Mucosa of descending colon (tissue), 3 donors: ENCODE measurements at regions not wholly inside any gene's neighbourhood (a gene's known extent, or its start where the extent isn't known, plus 50 kb on each side); places are given as distances from the start of the nearest gene placed in this dataset.
"Not testable (repeated sequence)": the region's sequence is repeated elsewhere in the genome, so short reads cannot be mapped to it uniquely, and the experiment has no call there.

Source experiments
- ATAC-seq: fragments of 200-7000 bp; cut with Tn5 transposase; one replicate; pipeline ENCODE4 v1.9.1; 2020; ENCODE audit warnings: mild to moderate bottlenecking, moderate library complexity
- DNase-seq, 3 donors: peaks; one replicate each; pipeline ENCODE4 v3.0.0-alpha.2; 2020
- H3K36me3 ChIP-seq: fragments of 200-600 bp; one replicate; pipeline ENCODE4 v1.8.0; 2021; ENCODE audit warnings: low read depth, mild to moderate bottlenecking
- H3K4me1 ChIP-seq: fragments of 200-600 bp; one replicate; pipeline ENCODE4 v1.8.0; 2021; ENCODE audit warnings: low read depth, mild to moderate bottlenecking
- H3K4me3 ChIP-seq: fragments of 200-600 bp; one replicate; pipeline ENCODE4 v1.8.0; 2021; ENCODE audit warnings: mild to moderate bottlenecking
- H3K9me3 ChIP-seq: fragments of 200-600 bp; one replicate; pipeline ENCODE4 v1.8.0; 2021; ENCODE audit warnings: mild to moderate bottlenecking
- CTCF ChIP-seq: fragments of 200-600 bp; IDR thresholded peaks from one replicate; pipeline ENCODE4 v1.8.0; 2022; ENCODE audit warnings: antibody characterized with exemption, mild to moderate bottlenecking
- intact Hi-C, 2 donors: fragments of 100-400 bp; cut with DNase I in 1 of 2; cut with micrococcal nuclease in 1 of 2; formaldehyde crosslinking; loops; one replicate each; pipeline versions ENCODE4 v1.11.0 to v1.11.1; 2022; cut with DNase I, micrococcal nuclease
- donor health status: DM: no; HTN: no; CAD: no; lungs with moderate emphysema.
- donor health status: DM: no; HTN: no; CAD: no.
- donor health status: DM: no; HTN: yes; CAD: no.

GRCh38 chr10:26931223-26931622 is 70.5 kb upstream of the ABI1 start:
- intact Hi-C loops = no loop called here
- Histone ChIP-seq H3K36me3 (no peaks in the 10 kb centered on the region), H3K4me3 (no peak overlapping the region), H3K9me3 (no peaks in the 10 kb centered on the region), H3K4me1 (no peaks in the 10 kb centered on the region)
- peak; percentile 81 for ATAC-seq
- TF ChIP-seq CTCF = no peak
- peak; percentile 62 to 71 (median 63) for DNase-seq

- intact Hi-C loops, H3K4me3 ChIP-seq: not testable (repeated sequence)
Observed at GRCh38 chr10:26922824-26923223, 62.1 kb upstream of the ABI1 start.

DNA sequence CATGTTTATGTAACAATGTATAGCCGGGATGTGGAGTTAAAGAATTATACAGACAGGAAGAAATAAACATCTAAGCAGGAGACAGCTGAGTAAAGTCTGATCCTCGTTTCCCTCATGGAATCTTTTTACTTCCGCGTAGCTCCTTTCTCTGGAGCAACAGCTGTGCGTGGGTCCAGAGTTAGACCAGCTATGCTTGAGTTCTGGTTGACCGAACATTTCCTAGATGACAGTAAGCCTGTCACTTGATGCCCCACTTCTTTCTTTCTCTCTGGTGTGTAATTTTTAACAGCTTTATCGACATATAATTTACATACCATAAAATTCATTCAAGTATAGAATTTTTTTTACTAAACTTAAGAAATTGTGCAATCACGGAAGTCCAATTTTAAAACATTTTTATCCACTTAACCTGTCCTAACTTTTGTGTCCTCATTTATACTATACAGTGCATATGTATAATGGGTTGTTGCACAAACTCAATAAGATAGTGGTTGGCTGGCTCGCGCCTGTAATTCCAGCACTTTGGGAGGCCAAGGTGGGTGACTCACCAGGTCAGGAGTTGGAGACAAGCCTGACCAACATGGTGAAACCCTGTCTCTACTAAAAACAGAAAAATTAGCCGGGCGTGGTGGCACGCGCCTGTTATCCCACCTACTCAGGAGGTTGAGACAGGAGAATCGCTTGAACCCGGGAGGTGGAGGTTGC is 58.5 kb upstream of the ABI1 start:
- H3K9me3 ChIP-seq, intact Hi-C loops, H3K4me3 ChIP-seq, H3K4me1 ChIP-seq, ATAC-seq, DNase-seq, H3K36me3 ChIP-seq: not testable (repeated sequence)

More at GRCh38 chr10:26922824-26923223, 62.1 kb upstream of the ABI1 start:
- not testable (repeated sequence) for H3K9me3 ChIP-seq, DNase-seq, ATAC-seq, H3K36me3 ChIP-seq, H3K4me1 ChIP-seq

DNA sequence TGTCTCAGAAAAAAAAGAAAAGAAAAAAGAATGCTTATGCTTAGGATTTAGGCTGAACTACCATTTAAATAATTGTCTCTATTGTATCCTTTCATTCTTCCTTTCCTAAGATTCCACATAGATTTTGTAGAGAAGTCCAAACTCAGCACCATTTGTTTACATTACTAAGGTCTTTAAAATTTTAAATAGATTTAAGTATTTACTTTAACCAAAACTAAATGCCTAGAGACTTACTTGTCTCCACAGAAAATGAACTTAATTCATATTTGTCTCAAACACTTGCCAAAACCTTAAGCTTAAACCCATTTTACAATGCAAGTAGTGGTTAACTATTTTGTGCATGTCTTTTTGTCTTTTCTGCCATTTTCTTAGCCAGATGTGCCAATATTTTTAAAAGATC is 54.1 kb upstream of the ABI1 start:
- Histone ChIP-seq H3K9me3 (no peaks in the 10 kb centered on the region), H3K4me3 (no peak overlapping the region), H3K4me1 (no peaks in the 10 kb centered on the region), H3K36me3 (no peaks in the 10 kb centered on the region)
- no peak for ATAC-seq
- TF ChIP-seq CTCF = no peak
- intact Hi-C loops = no loop called here
- no peak for DNase-seq

GRCh38 chr10:26911811-26912461 is 51.2 kb upstream of the ABI1 start:
- Histone ChIP-seq H3K4me3 (no peak overlapping the region), H3K4me1 (no peaks in the 10 kb centered on the region), H3K36me3 (no peaks in the 10 kb centered on the region), H3K9me3 (no peaks in the 10 kb centered on the region)
- intact Hi-C loops = no loop called here
- ATAC-seq = no peak
- DNase-seq = no peak
- TF ChIP-seq CTCF = no peak
